COR-L47 (cell line): ENCODE measurements at regions not wholly inside any gene's neighbourhood (a gene's known extent, or its start where the extent isn't known, plus 50 kb on each side); places are given as distances from the start of the nearest gene placed in this dataset.

Experiments used
- DNase-seq: peaks from one replicate; lab custom pipeline; 2025; lab: John Stamatoyannopoulos, UW

GRCh38 chr13:47829690-47830089, 171.4 kb downstream of the SUCLA2 start:
- no peak for DNase-seq

GRCh38 chr13:47826471-47826870, 174.6 kb downstream of the SUCLA2 start:
- DNase-seq, result no peak

- no peak for DNase-seq
Measured at GRCh38 chr13:47822036-47822435, 179.0 kb downstream of the SUCLA2 start.

GRCh38 chr13:47816831-47817230, 184.2 kb downstream of the SUCLA2 start:
- DNase-seq, result no peak

GRCh38 chr13:47813718-47814117, 187.4 kb downstream of the SUCLA2 start:
- DNase-seq, result no peak

GRCh38 chr13:47809411-47809810, 191.7 kb downstream of the SUCLA2 start:
- DNase-seq, result no peak

GRCh38 chr13:47803131-47803530, 197.9 kb downstream of the SUCLA2 start:
- DNase-seq, result no peak

GRCh38 chr13:47801555-47801954, 199.5 kb downstream of the SUCLA2 start:
- no peak for DNase-seq

- DNase-seq, result no peak
Measured at GRCh38 chr13:47800593-47800992, 200.5 kb downstream of the SUCLA2 start.

GRCh38 chr13:47798906-47799305, 202.2 kb downstream of the SUCLA2 start:
- no peak for DNase-seq

- no peak for DNase-seq
Measured at GRCh38 chr13:47798194-47798593, 202.9 kb downstream of the SUCLA2 start.

GRCh38 chr13:47796816-47797215, 204.3 kb downstream of the SUCLA2 start:
- no peak for DNase-seq

- DNase-seq, result no peak
Measured at GRCh38 chr13:47794963-47795362, 206.1 kb downstream of the SUCLA2 start.

GRCh38 chr13:47790755-47791154, 210.3 kb downstream of the SUCLA2 start:
- DNase-seq, result no peak

GRCh38 chr13:47788844-47789243, 212.2 kb downstream of the SUCLA2 start:
- no peak for DNase-seq

- DNase-seq, result no peak
Measured at GRCh38 chr13:47774671-47774994, 226.4 kb downstream of the SUCLA2 start.

GRCh38 chr13:47764817-47765216, 236.3 kb downstream of the SUCLA2 start:
- no peak for DNase-seq

GRCh38 chr13:47757466-47758080, 243.5 kb downstream of the SUCLA2 start:
- DNase-seq, result no peak

- DNase-seq, result no peak
Measured at GRCh38 chr13:47747901-47748300, 253.2 kb downstream of the SUCLA2 start.

GRCh38 chr13:47726394-47726793, 274.7 kb downstream of the SUCLA2 start:
- DNase-seq, result no peak

GRCh38 chr13:47723898-47724297, 277.2 kb downstream of the SUCLA2 start:
- DNase-seq, result no peak

- no peak for DNase-seq
Measured at GRCh38 chr13:47719164-47719563, 281.9 kb downstream of the SUCLA2 start.

GRCh38 chr13:47718556-47718955, 282.5 kb downstream of the SUCLA2 start:
- DNase-seq, result no peak

- no peak for DNase-seq
Measured at GRCh38 chr13:47708386-47708785, 292.7 kb downstream of the SUCLA2 start.

- no peak for DNase-seq
Measured at GRCh38 chr13:47707414-47707813, 293.7 kb downstream of the SUCLA2 start.
